ENCODE measurements at regions not wholly inside any gene's neighbourhood (a gene's known extent, or its start where the extent isn't known, plus 50 kb on each side); places are given as distances from the start of the nearest gene placed in this dataset.

DNA sequence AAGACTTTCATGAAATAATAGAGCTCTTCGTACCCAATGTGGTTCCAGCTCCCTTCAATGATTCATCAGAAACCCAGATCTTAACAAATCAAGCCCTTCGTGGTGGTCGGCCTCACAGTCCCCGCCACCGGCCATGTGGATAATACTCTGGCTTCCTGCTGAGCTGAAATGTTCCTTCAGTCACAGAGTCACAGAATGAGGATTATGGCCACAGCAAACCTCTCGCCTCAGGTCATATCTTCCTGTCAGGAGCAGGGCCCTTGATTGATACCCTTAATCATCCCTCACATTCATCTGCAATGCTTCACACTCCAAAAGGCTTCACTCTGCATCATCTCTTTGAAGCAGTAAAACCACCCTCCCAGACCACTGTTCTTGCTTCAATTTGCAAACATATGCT is 452.6 kb downstream of the OCA2 start:
- TF ChIP-seq CTCF (IDR thresholded peaks at IDR 0.05) (no peak), EP300 (IDR thresholded peaks at IDR 0.05) (no peak), POLR2A (IDR thresholded peaks at IDR 0.05) (no peak)
